ENCODE measurements at regions not wholly inside any gene's neighbourhood (a gene's known extent, or its start where the extent isn't known, plus 50 kb on each side); places are given as distances from the start of the nearest gene placed in this dataset.
"Not testable (repeated sequence)": the region's sequence is repeated elsewhere in the genome, so short reads cannot be mapped to it uniquely, and the experiment has no call there.

DNA sequence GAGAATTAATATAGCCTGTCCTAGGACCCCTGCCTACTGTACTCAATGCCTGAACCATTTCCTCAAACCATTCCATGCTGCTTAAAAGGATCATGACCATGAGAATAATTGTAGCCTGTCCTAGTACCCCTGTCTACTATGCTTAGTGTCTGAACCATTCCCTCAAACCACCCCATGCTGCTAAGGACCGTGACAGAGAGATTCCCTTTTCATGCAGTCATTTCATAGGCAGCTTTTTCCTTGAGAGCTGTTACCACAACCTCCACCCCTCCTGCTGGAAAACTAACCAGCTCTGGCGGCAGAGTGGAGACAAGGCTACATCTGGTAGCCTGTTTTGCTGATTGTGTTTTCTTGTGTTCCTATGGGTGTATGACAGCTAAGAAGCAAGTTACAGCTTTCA is 174.9 kb upstream of the SMARCAD1 start:
- POLR2A ChIA-PET: no interaction called here
- CTCF ChIA-PET: interaction anchor here (0.9 to 1.2 kb wide), 3 partner anchors 9 to 14 kb away, joined by 3 read pairs; no protein-coding TSS in a partner anchor
- DNase-seq (ENCODE audit: extremely low spot score): no peak
- TF ChIP-seq, protein P1, sequence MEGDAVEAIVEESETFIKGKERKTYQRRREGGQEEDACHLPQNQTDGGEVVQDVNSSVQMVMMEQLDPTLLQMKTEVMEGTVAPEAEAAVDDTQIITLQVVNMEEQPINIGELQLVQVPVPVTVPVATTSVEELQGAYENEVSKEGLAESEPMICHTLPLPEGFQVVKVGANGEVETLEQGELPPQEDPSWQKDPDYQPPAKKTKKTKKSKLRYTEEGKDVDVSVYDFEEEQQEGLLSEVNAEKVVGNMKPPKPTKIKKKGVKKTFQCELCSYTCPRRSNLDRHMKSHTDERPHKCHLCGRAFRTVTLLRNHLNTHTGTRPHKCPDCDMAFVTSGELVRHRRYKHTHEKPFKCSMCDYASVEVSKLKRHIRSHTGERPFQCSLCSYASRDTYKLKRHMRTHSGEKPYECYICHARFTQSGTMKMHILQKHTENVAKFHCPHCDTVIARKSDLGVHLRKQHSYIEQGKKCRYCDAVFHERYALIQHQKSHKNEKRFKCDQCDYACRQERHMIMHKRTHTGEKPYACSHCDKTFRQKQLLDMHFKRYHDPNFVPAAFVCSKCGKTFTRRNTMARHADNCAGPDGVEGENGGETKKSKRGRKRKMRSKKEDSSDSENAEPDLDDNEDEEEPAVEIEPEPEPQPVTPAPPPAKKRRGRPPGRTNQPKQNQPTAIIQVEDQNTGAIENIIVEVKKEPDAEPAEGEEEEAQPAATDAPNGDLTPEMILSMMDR (IDR thresholded peaks at IDR 0.05; ENCODE audit: control extremely low read depth, extremely low read depth, low read depth, missing control alignments): no peak

DNA sequence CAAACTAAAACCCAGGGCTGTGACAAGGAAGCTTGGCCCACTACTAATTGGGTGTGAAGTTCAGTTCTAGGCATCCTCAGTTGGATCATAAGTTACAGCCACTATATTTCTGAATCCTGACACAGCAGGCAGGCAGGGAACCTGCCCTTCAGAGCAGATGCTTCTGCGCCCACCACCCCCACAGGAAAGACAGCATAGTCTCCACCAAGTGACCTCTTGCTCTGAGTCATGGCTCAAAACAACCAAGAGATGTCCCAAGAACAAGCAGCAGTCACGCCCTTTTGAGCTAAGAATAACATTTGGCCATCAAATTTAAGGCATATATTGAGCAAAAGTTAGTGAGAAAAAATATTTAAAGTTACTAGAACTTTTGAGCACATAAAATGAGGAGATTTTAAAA is 170.7 kb upstream of the SMARCAD1 start:
- TF ChIP-seq, protein P1 (IDR thresholded peaks at IDR 0.05; ENCODE audit: control extremely low read depth, extremely low read depth, low read depth, missing control alignments): no peak
- POLR2A ChIA-PET: no interaction called here
- peak; percentile 14 for DNase-seq (ENCODE audit: extremely low spot score)
- CTCF ChIA-PET: interaction anchor here (1.0 kb wide), 1 partner anchor 18 kb away, joined by 6 read pairs; no protein-coding TSS in a partner anchor

DNA sequence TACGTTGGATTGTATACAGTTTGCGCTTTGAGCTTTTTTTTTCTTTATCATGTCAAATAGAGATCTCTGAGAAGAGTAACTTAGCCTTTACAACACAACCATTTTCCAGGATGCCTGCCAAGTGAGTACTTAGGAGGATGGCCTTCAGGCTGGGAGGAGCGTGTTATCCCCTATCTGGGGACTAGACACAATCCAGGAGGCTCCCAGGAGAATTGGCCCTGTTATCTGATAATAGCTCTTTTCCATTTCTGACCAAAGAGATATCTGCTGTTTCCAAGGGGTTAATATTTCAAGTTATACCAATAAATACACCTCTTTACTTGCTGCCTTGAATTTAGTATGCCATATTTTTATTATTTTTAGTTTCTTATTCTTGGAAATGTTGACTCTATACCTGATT is 169.5 kb upstream of the SMARCAD1 start:
- TF ChIP-seq, protein P1 (IDR thresholded peaks at IDR 0.05; ENCODE audit: control extremely low read depth, extremely low read depth, low read depth, missing control alignments): no peak
- ChIA-PET CTCF (interaction anchor here (0.8 kb wide), 1 partner anchor 8 kb away, joined by 3 read pairs; no protein-coding TSS in a partner anchor), POLR2A (no interaction called here)
- DNase-seq (ENCODE audit: extremely low spot score): no peak

DNA sequence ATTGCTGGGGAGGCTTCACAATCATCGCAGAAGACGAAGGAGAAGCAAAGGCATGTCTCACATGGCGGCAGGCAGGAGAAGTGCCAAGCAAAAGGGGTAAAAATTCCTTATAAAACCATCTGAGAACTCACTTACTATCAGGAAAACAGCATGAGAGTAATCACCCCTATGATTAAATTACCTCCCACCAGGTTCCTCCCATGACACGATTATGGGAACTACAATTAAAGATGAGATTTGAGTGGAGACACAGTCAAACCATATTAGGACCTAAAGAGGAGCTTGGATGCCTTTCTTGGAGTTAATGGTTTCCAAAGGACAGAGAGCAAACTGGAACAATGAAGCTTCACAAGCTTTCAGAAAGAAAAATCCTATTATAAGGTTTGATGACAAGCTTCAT is 168.4 kb upstream of the SMARCAD1 start:
- TF ChIP-seq, protein P1 (IDR thresholded peaks at IDR 0.05; ENCODE audit: control extremely low read depth, extremely low read depth, low read depth, missing control alignments): no peak
- ChIA-PET POLR2A (no interaction called here), CTCF (no interaction called here)
- no peak for DNase-seq (ENCODE audit: extremely low spot score)

DNA sequence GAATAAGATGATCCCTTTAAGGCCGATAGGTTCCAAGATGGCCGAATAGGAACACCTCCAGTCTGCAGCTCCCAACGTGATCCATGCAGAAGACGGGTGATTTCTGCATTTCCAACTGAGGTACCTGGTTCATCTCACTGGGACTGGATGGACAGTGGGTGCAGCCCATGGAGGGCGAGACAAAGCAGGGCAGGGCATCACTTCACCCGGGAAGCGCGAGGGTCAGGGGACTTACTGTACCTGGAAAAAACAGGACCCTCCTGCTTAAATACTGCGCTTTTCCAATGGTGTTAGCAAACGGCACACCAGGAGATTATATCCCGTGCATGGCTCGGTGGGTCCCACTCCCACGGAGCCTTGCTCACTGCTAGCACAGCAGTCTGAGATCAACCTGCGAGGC is 163.2 kb upstream of the SMARCAD1 start:
- CTCF ChIA-PET; POLR2A ChIA-PET; DNase-seq (ENCODE audit: extremely low spot score): not testable (repeated sequence)

DNA sequence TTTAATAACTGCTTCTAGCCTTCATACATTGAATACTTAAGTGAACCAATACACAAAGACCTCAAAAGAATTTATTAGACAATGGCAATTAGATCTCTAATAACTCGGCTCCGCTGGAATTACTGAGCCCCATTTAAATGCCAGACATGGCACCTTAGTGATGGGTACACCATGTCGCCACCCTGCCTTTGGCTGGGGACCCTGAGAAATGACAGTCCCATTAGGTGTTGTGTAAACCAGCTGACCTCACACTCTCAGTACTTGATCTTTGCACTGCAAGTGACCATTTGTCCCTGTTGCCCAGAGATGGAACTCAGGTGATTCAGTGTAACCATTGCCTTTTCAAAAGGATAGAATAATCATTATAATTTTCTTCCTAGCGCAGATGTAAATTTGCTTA is 144.6 kb upstream of the SMARCAD1 start:
- CTCF ChIA-PET: interaction anchor here (1.0 kb wide), 1 partner anchor 13 kb away, joined by 3 read pairs; no protein-coding TSS in a partner anchor
- TF ChIP-seq, protein P1 (IDR thresholded peaks at IDR 0.05; ENCODE audit: control extremely low read depth, extremely low read depth, low read depth, missing control alignments): no peak
- POLR2A ChIA-PET: no interaction called here
- no peak for DNase-seq (ENCODE audit: extremely low spot score)

DNA sequence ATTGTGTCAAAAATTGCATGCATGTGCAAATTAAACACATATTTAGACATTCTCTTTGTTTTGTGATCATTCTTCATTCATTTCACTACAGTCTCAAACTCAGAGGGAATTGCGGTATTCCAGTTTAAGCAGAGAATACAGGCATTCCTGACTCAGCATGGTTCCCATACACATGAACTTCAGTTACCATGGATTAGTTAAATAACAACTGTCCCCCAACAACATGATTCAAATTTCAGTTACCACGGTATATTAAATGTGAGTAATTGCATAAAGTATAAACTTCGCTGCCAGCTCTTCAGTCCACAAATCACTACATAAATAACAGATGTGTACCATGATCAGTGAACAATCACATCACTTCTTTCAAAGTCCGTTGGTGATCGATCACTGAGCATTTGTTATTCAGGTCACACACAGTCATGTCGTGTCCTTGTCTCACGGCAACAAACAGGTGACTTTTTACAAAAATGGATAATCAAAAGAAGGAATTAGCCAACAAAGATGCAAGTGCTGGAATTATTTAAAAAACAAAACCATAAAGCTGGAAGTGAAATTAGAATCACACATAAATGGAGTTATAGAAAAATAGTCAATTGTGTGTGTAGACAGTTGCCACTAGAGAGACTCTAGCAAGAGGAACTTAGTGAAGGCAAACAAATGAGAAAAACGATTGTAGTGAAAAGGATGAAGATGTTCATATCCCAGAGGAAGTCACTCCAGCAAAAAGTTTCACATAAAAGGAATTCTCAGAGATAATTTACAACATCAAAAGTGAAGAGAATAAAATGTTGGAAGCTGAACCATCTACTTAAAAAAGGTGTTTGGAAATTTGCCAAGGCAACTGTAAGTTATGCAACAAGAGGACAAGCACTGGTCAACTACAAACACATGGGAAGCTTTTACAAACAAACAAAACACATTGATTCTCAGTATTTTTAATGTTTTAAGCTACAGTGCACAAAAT is 138.6 kb upstream of the SMARCAD1 start:
- DNase-seq (ENCODE audit: extremely low spot score): no peak
- ChIA-PET CTCF (no interaction called here), POLR2A (no interaction called here)
- TF ChIP-seq, protein P1 (IDR thresholded peaks at IDR 0.05; ENCODE audit: control extremely low read depth, extremely low read depth, low read depth, missing control alignments): no peak

All from GM10248 (cell line).